K562 (cell line): ENCODE measurements at regions not wholly inside any gene's neighbourhood (a gene's known extent, or its start where the extent isn't known, plus 50 kb on each side); places are given as distances from the start of the nearest gene placed in this dataset. TPM values are rescaled to one million over a fixed set of nuclear protein-coding genes. Genes with fewer than 3 reads are reported as not detected.

Experiments
- ATAC-seq: fragments of 200-7000 bp; cut with Tn5 transposase; 3 replicates; pipeline ENCODE4 v1.9.1; 2020; ENCODE audit warnings: moderate library complexity
- BruUV-seq: library from RNA; stranded (reverse); fragments of 400-500 nt; replicated peaks from 2 replicates; lab custom pipeline; 2021; lab: Mats Ljungman, UMichigan
- CTCF ChIA-PET: fragments of 300-600 bp; formaldehyde crosslinking; extraction: SDS; loops from one replicate; lab custom pipeline; 2021; ENCODE audit warnings: low intra/inter-chr PET ratio; lab: Yijun Ruan, JAX
- POLR2A ChIA-PET: fragments of 300-600, 350-650 bp; sonication (Branson Sonifier 250); formaldehyde crosslinking; extraction: SDS; loops from one replicate; lab custom pipeline; 2021; ENCODE audit warnings: antibody characterized with exemption, inconsistent platforms; lab: Yijun Ruan, JAX
- DNase-seq, 4 experiments: peaks; one replicate each; pipeline versions ENCODE4 v3.0.0 to v3.0.0-alpha.2; 2011 to 2018; ENCODE audit warnings: low spot score in 3 of 4, mixed read lengths in 3 of 4; ENCODE audit errors: extremely low read depth in 1 of 4
- FAIRE-seq: peaks from 2 replicates; lab custom pipeline; 2011; peaks lifted over from hg19 to GRCh38; lab: Jason Lieb, UNC
- H2AFZ ChIP-seq: 2 replicates; pipeline ENCODE4 v1.6.0; 2011; ENCODE audit warnings: low read depth, low read length, control low read depth, inconsistent platforms
- H3K27ac ChIP-seq: fragments of 200-600 bp; 3 replicates; pipeline ENCODE4 v1.8.0; 2011; ENCODE audit warnings: low read depth, mild to moderate bottlenecking, control low read depth, inconsistent platforms, low read length, moderate library complexity, mixed read lengths; ENCODE audit errors: extremely low read depth
- H3K27me3 ChIP-seq, 2 experiments: fragments of 300-600 bp in 1 of 2; 2 replicates in 1 of 2; 3 replicates in 1 of 2; pipeline versions ENCODE4 v1.6.0 to v1.8.0; 2011; ENCODE audit warnings: inconsistent platforms in 2 of 2, low read length in 2 of 2, mild to moderate bottlenecking in 1 of 2, mixed read lengths in 1 of 2, moderate library complexity in 1 of 2; ENCODE audit not compliant: control insufficient read depth in 2 of 2, insufficient read depth in 2 of 2
- H3K36me3 ChIP-seq: fragments of 300-600 bp; 3 replicates; pipeline ENCODE4 v1.8.0; 2011; ENCODE audit warnings: mild to moderate bottlenecking, low read length, inconsistent platforms; ENCODE audit not compliant: control insufficient read depth, insufficient read depth
- H3K4me1 ChIP-seq, 2 experiments: fragments of 200-600 bp in 1 of 2; replicated peaks in 1 of 2; 2 replicates in 1 of 2; 3 replicates in 1 of 2; pipeline versions ENCODE4 v1.5.1 to v1.8.0; 2011; ENCODE audit warnings: inconsistent platforms in 2 of 2, low read length in 2 of 2, mild to moderate bottlenecking in 1 of 2, mixed read lengths in 1 of 2, moderate library complexity in 1 of 2; ENCODE audit not compliant: control insufficient read depth in 2 of 2, insufficient read depth in 2 of 2
- H3K4me2 ChIP-seq: 2 replicates; pipeline ENCODE4 v1.6.1; 2011; ENCODE audit warnings: low read length, control low read depth, inconsistent platforms, mixed read lengths; ENCODE audit not compliant: insufficient read depth
- H3K4me3 ChIP-seq: fragments of 200-600 bp; sonication (generic), shearing (Covaris generic); 2 replicates; pipeline ENCODE4 v1.5.1; 2016; ENCODE audit warnings: control low read depth, inconsistent platforms
- H3K79me2 ChIP-seq: fragments of 200-600 bp; 3 replicates; pipeline ENCODE4 v1.8.0; 2011; ENCODE audit warnings: low read length, inconsistent platforms; ENCODE audit not compliant: control insufficient read depth, insufficient read depth
- H3K9ac ChIP-seq, 2 experiments: 2 replicates each; pipeline versions ENCODE4 v1.6.0 to v1.6.1; 2011; ENCODE audit warnings: low read depth in 2 of 2, low read length in 2 of 2, control low read depth in 1 of 2, inconsistent platforms in 1 of 2, mild to moderate bottlenecking in 1 of 2, mixed read lengths in 1 of 2; ENCODE audit not compliant: insufficient read depth in 1 of 2
- H3K9me1 ChIP-seq: one replicate; pipeline ENCODE4 v1.6.0; 2011; ENCODE audit warnings: inconsistent platforms, mild to moderate bottlenecking, low read length, moderate library complexity; ENCODE audit not compliant: control insufficient read depth, insufficient read depth
- H3K9me3 ChIP-seq: replicated peaks from 2 replicates; pipeline ENCODE4 v1.5.1; 2011; ENCODE audit warnings: low read depth, low read length, inconsistent platforms; ENCODE audit not compliant: control insufficient read depth, insufficient read depth
- H4K20me1 ChIP-seq: replicated peaks from 2 replicates; pipeline ENCODE4 v1.6.1; 2011; ENCODE audit warnings: low read length, inconsistent platforms, mixed read lengths; ENCODE audit not compliant: control insufficient read depth, insufficient read depth
- ETV5 ChIP-seq: sonication (generic); formaldehyde crosslinking; IDR thresholded peaks from 2 replicates; pipeline ENCODE4 v1.4.0; 2020; ENCODE audit warnings: low read depth, mild to moderate bottlenecking, missing genetic modification reagents
- KLF1 ChIP-seq: fragments of 450-650 bp; IDR thresholded peaks from 2 replicates; pipeline ENCODE4 v1.6.1; 2016; ENCODE audit warnings: missing genetic modification characterization, missing compliant biosample characterization
- RBM22 ChIP-seq: fragments of 200-400 bp; formaldehyde crosslinking; IDR thresholded peaks from 2 replicates; pipeline ENCODE4 v1.6.1; 2018; ENCODE audit warnings: low read length, low read depth; ENCODE audit not compliant: poor library complexity, severe bottlenecking
- SREBF2 ChIP-seq: sonication (generic); formaldehyde crosslinking; IDR thresholded peaks from 2 replicates; pipeline ENCODE4 v1.4.0; 2020; ENCODE audit warnings: mild to moderate bottlenecking, missing genetic modification reagents
- TRIM24 ChIP-seq, 2 experiments: fragments of 450-650 bp; IDR thresholded peaks; 2 replicates each; pipeline ENCODE4 v1.6.1; 2016
- ZNF586 ChIP-seq: fragments of 450-650 bp; formaldehyde crosslinking; conservative IDR thresholded peaks from 2 replicates; pipeline ENCODE4 v1.4.0; 2020; ENCODE audit warnings: mild to moderate bottlenecking, moderate library complexity
- WGBS: fragments of 100-300 bp; shearing (Covaris generic); methylation state at CpG from one replicate; pipeline ENCODE4 v1.1.6; 2016; ENCODE audit warnings: low coverage, mixed read lengths; ENCODE audit not compliant: insufficient coverage; ENCODE audit errors: missing lambda C conversion rate; 5-methylcytosine and 5-hydroxymethylcytosine counted together
- in situ Hi-C: fragments of 300-500 bp; cut with MboI; formaldehyde crosslinking; loops from 4 replicates; pipeline ENCODE4 v1.15.0; 2018; ENCODE audit warnings: inconsistent platforms, mixed read lengths
- intact Hi-C: fragments of 100-400 bp; cut with micrococcal nuclease; formaldehyde crosslinking; loops from 2 replicates; pipeline ENCODE4 v1.14.2; 2022
- small RNA-seq: library from RNA; depleted of rRNA; stranded (forward); fragments of <200 nt; gene quantifications from one replicate; pipeline ENCODE3, GENCODE V24; 2014
- TF ChIP-seq, protein P1 (sequence below): fragments of 250-450 bp; sonication (Bioruptor Pico); IDR thresholded peaks from 2 replicates; pipeline ENCODE4 v1.4.0; 2020; ENCODE audit warnings: mild to moderate bottlenecking, moderate library complexity, borderline replicate concordance
- TF ChIP-seq, protein P2 (sequence below): fragments of 450-650 bp; conservative IDR thresholded peaks from 2 replicates; pipeline ENCODE4 v1.6.1; 2016; ENCODE audit warnings: missing genetic modification characterization, low read depth, mild to moderate bottlenecking, missing compliant biosample characterization, moderate library complexity
- TF ChIP-seq, protein P3 (sequence below): fragments of 450-650 bp; IDR thresholded peaks from 2 replicates; pipeline ENCODE4 v1.6.1; 2016; ENCODE audit warnings: low read depth, mild to moderate bottlenecking, moderate library complexity

DNA sequence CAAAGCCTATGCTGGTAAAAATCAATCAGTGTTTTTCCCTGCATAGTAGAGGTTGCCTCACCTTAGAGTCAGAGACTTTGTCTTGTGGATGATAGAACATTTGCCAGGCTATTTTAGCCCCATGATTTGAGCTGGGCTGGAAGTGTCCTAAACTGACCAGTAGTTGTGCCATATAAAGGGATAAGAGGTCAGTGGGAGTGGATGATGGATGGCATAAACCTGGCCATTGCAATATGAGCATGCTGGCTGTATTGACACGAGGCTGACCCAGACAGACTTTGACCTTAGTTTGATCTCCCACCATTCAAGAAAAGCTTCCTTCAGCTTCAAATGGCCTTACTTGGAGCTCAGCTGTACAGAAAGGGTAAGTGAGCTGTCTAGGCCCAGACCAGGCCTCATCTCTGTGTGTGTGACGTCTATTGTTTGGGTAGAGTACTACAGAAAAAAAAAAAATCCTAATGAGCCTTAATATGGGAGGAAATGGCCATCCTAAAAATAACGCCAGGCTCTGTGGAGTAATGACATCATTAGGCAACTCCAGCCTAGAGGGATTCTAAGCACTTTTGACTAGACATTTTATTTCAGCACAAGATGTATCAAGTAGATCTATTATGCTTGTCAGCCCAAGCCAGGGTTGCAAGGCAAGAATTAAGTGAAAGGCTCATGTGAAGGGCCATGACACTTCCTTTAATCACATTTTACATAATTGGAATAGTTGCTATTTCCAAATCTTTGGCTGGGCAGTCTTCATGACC, 51.3 kb upstream of the CADM1 start:
- 3% methylated on average over 3 of the region's 3 CpGs for WGBS
- Histone ChIP-seq H3K9me1 (no peaks in the 10 kb centered on the region), H3K27ac (no peak overlapping the region), H3K9ac (no peak overlapping the region)
- ATAC-seq = no peak
- CTCF ChIA-PET = no interaction called here
- no peak for TF ChIP-seq TRIM24 (IDR thresholded peaks at IDR 0.05)
- TF ChIP-seq, protein P1, sequence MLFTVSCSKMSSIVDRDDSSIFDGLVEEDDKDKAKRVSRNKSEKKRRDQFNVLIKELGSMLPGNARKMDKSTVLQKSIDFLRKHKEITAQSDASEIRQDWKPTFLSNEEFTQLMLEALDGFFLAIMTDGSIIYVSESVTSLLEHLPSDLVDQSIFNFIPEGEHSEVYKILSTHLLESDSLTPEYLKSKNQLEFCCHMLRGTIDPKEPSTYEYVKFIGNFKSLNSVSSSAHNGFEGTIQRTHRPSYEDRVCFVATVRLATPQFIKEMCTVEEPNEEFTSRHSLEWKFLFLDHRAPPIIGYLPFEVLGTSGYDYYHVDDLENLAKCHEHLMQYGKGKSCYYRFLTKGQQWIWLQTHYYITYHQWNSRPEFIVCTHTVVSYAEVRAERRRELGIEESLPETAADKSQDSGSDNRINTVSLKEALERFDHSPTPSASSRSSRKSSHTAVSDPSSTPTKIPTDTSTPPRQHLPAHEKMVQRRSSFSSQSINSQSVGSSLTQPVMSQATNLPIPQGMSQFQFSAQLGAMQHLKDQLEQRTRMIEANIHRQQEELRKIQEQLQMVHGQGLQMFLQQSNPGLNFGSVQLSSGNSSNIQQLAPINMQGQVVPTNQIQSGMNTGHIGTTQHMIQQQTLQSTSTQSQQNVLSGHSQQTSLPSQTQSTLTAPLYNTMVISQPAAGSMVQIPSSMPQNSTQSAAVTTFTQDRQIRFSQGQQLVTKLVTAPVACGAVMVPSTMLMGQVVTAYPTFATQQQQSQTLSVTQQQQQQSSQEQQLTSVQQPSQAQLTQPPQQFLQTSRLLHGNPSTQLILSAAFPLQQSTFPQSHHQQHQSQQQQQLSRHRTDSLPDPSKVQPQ (CRISPR knock-in tag) = no peak
- TF ChIP-seq, protein P2, sequence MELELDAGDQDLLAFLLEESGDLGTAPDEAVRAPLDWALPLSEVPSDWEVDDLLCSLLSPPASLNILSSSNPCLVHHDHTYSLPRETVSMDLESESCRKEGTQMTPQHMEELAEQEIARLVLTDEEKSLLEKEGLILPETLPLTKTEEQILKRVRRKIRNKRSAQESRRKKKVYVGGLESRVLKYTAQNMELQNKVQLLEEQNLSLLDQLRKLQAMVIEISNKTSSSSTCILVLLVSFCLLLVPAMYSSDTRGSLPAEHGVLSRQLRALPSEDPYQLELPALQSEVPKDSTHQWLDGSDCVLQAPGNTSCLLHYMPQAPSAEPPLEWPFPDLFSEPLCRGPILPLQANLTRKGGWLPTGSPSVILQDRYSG (tag) = no peak
- no peak for TF ChIP-seq KLF1 (tag)
- TF ChIP-seq, protein P3, sequence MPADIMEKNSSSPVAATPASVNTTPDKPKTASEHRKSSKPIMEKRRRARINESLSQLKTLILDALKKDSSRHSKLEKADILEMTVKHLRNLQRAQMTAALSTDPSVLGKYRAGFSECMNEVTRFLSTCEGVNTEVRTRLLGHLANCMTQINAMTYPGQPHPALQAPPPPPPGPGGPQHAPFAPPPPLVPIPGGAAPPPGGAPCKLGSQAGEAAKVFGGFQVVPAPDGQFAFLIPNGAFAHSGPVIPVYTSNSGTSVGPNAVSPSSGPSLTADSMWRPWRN = no peak
- no peak for TF ChIP-seq ZNF586
- no peak for TF ChIP-seq RBM22
- no peak for TF ChIP-seq ETV5 (CRISPR knock-in tag)
- no peak for TF ChIP-seq SREBF2 (CRISPR knock-in tag)
- TF ChIP-seq, all 486 proteins: peak for 0
- BruUV-seq = no TSS peak
- H3K79me2 ChIP-seq = no peaks in the 10 kb centered on the region
- intact Hi-C loops (no loop called here), in situ Hi-C loops (no loop called here)
- no peak overlapping the region for H2AFZ ChIP-seq
- FAIRE-seq = no peak
- H3K4me3 ChIP-seq = no peak overlapping the region
- no peaks in the 10 kb centered on the region for H3K4me1 ChIP-seq
- POLR2A ChIA-PET = no interaction called here
- H3K36me3 ChIP-seq = no peaks in the 10 kb centered on the region
- no peaks in the 10 kb centered on the region; the same call in 1 of the 2 replicates for H4K20me1 ChIP-seq
- H3K4me2 ChIP-seq = no peak overlapping the region
- no peaks in the 10 kb centered on the region for H3K27me3 ChIP-seq
- no peak for DNase-seq
- no peaks in the 10 kb centered on the region for H3K9me3 ChIP-seq

Small RNA genes in the stretch of these regions (small RNA-seq; reads per million reads assigned to genes)
- not detected for gene AP000770.2
- 0.15 reads per million for gene RF01210
- gene RPL12P46 = not detected
